Keratinocyte (primary cell): ENCODE measurements at regions not wholly inside any gene's neighbourhood (a gene's known extent, or its start where the extent isn't known, plus 50 kb on each side); places are given as distances from the start of the nearest gene placed in this dataset.

Source experiments
- DNase-seq: peaks from one replicate; pipeline ENCODE4 v3.0.0-alpha.2; 2011; ENCODE audit warnings: low read depth, missing footprints, low spot score
- FAIRE-seq: peaks from 2 replicates; lab custom pipeline; 2011; peaks lifted over from hg19 to GRCh38; lab: Jason Lieb, UNC
- H2AFZ ChIP-seq: 2 replicates; pipeline ENCODE4 v1.6.0; 2012; ENCODE audit warnings: low read length, control low read depth, inconsistent platforms; ENCODE audit not compliant: control insufficient read depth
- H3K27ac ChIP-seq: 2 replicates; pipeline ENCODE4 v1.5.1; 2011; ENCODE audit warnings: low read length; ENCODE audit not compliant: control insufficient read depth, insufficient read depth
- H3K27me3 ChIP-seq: 3 replicates; pipeline ENCODE4 v1.6.0; 2011; ENCODE audit warnings: low read length; ENCODE audit not compliant: control insufficient read depth, insufficient read depth; ENCODE audit errors: extremely low read depth
- H3K36me3 ChIP-seq, 2 experiments: 2 replicates in 1 of 2; 3 replicates in 1 of 2; pipeline ENCODE4 v1.5.1; 2011; ENCODE audit warnings: low read length in 2 of 2, mild to moderate bottlenecking in 1 of 2; ENCODE audit not compliant: control insufficient read depth in 2 of 2, insufficient read depth in 2 of 2; ENCODE audit errors: extremely low read depth in 1 of 2
- H3K4me1 ChIP-seq: 3 replicates; pipeline ENCODE4 v1.5.1; 2011; ENCODE audit warnings: low read length; ENCODE audit not compliant: control insufficient read depth, insufficient read depth; ENCODE audit errors: extremely low read depth
- H3K4me2 ChIP-seq: 3 replicates; pipeline ENCODE4 v1.6.0; 2011; ENCODE audit warnings: low read depth, low read length; ENCODE audit not compliant: control insufficient read depth, insufficient read depth; ENCODE audit errors: extremely low read depth
- H3K4me3 ChIP-seq, 3 experiments: fragments of 200-600 bp in 1 of 3; sonication (generic) in 1 of 3; 2 replicates in 2 of 3; 3 replicates in 1 of 3; pipeline ENCODE4 v1.5.1; 2011 to 2016; ENCODE audit warnings: low read length in 3 of 3, mild to moderate bottlenecking in 3 of 3, control low read depth in 2 of 3, inconsistent platforms in 1 of 3, low read depth in 1 of 3, mixed read lengths in 1 of 3, mixed run types in 1 of 3, moderate library complexity in 1 of 3; ENCODE audit not compliant: control insufficient read depth in 2 of 3, insufficient read depth in 2 of 3; ENCODE audit errors: extremely low read depth in 1 of 3
- H3K79me2 ChIP-seq: 2 replicates; pipeline ENCODE4 v1.6.0; 2012; ENCODE audit warnings: low read length; ENCODE audit not compliant: control insufficient read depth, insufficient read depth
- H3K9ac ChIP-seq: 3 replicates; pipeline ENCODE4 v1.6.0; 2011; ENCODE audit warnings: low read length; ENCODE audit not compliant: control insufficient read depth, insufficient read depth; ENCODE audit errors: extremely low read depth
- H3K9me1 ChIP-seq: 3 replicates; pipeline ENCODE4 v1.6.0; 2011; ENCODE audit warnings: low read length; ENCODE audit not compliant: control insufficient read depth, insufficient read depth; ENCODE audit errors: extremely low read depth
- H3K9me3 ChIP-seq: 2 replicates; pipeline ENCODE4 v1.5.1; 2012; ENCODE audit warnings: low read depth, low read length; ENCODE audit not compliant: control insufficient read depth
- H4K20me1 ChIP-seq: 3 replicates; pipeline ENCODE4 v1.6.0; 2011; ENCODE audit warnings: low read length; ENCODE audit not compliant: control insufficient read depth, insufficient read depth; ENCODE audit errors: extremely low read depth
- EZH2 ChIP-seq: IDR thresholded peaks from one replicate; pipeline ENCODE4 v1.6.1; 2012; ENCODE audit warnings: inconsistent platforms, mild to moderate bottlenecking, low read length, moderate library complexity
- dilution Hi-C: fragments of 300-500 bp; cut with MboI; formaldehyde crosslinking; loops from one replicate; pipeline ENCODE4 v1.7.0; 2020; ENCODE audit warnings: low sequenced_read_pairs; ENCODE audit not compliant: extremely low pct_ligation_motif_present
- TF ChIP-seq, protein P1 (sequence below), 3 experiments: IDR thresholded peaks in 1 of 3; conservative IDR thresholded peaks in 1 of 3; optimal IDR thresholded peaks in 1 of 3; 2 replicates in 2 of 3; 3 replicates in 1 of 3; pipeline versions ENCODE3 to v1.5.1; 2011; ENCODE audit warnings: low read length in 3 of 3, mild to moderate bottlenecking in 3 of 3, moderate library complexity in 2 of 3, control low read depth in 1 of 3, inconsistent platforms in 1 of 3; ENCODE audit not compliant: insufficient read depth in 2 of 3; ENCODE audit errors: extremely low read depth in 1 of 3

DNA sequence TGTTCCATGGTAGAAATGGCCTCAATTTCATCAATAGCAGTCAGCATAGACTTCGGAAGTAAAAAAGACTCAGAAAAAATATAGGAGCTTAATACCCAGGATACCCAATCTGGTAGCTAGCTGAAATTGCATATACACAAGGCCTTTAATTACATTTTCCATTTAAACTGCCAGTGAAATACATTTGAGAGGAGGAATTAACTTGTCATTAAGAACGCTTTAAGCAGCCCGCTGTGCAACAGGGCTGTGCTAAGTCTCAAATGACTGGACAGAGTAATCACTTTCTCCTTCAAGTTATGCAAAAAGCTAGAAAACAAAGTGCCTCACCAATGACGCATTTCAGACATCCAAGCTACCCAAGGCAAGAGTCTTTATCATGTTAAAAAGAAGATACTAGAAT is 558.8 kb downstream of the MBD2 start:
- H3K27me3 ChIP-seq, result no peaks in the 10 kb centered on the region
- no peak overlapping the region for H3K9ac ChIP-seq
- H3K4me2 ChIP-seq, result no peak overlapping the region
- no peaks in the 10 kb centered on the region for H4K20me1 ChIP-seq
- H3K9me3 ChIP-seq, result peaks cover 2% of the 10 kb centered on the region
- dilution Hi-C loops, result no loop called here
- H3K27ac ChIP-seq, result no peak overlapping the region
- H3K79me2 ChIP-seq, result no peaks in the 10 kb centered on the region
- H3K4me1 ChIP-seq, result no peaks in the 10 kb centered on the region
- TF ChIP-seq, protein P1, sequence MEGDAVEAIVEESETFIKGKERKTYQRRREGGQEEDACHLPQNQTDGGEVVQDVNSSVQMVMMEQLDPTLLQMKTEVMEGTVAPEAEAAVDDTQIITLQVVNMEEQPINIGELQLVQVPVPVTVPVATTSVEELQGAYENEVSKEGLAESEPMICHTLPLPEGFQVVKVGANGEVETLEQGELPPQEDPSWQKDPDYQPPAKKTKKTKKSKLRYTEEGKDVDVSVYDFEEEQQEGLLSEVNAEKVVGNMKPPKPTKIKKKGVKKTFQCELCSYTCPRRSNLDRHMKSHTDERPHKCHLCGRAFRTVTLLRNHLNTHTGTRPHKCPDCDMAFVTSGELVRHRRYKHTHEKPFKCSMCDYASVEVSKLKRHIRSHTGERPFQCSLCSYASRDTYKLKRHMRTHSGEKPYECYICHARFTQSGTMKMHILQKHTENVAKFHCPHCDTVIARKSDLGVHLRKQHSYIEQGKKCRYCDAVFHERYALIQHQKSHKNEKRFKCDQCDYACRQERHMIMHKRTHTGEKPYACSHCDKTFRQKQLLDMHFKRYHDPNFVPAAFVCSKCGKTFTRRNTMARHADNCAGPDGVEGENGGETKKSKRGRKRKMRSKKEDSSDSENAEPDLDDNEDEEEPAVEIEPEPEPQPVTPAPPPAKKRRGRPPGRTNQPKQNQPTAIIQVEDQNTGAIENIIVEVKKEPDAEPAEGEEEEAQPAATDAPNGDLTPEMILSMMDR (optimal IDR thresholded peaks at IDR 0.05 in 1 of 3, IDR thresholded peaks at IDR 0.05 in 1 of 3, conservative IDR thresholded peaks at IDR 0.05 in 1 of 3; ENCODE audit: extremely low read depth in 1 of 3, insufficient read depth in 2 of 3, low read length in 3 of 3), result no peak
- no peak for TF ChIP-seq EZH2
- FAIRE-seq, result no peak
- H3K4me3 ChIP-seq, result no peak overlapping the region
- DNase-seq, result no peak
- no peaks in the 10 kb centered on the region for H3K36me3 ChIP-seq
- H3K9me1 ChIP-seq, result no peaks in the 10 kb centered on the region
- no peak overlapping the region for H2AFZ ChIP-seq

DNA sequence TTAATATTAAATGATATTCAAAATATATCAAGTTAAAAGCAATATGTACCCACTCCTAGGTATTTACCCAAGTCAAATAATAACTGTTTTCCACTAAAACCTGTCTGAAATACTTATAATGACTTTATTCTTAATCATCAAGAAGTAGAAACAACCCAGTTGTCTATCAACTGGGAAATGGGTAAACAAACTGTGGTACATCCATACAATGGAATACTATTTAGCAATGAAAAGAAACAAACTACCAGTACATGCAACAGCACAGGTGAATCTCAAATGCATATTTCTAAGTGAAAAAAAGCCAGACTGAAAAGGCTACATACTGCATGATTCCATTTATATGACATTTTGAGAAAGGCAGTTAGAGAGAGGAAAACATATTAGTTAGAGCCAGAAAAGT is 559.9 kb downstream of the MBD2 start:
- TF ChIP-seq, protein P1 (optimal IDR thresholded peaks at IDR 0.05 in 1 of 3, IDR thresholded peaks at IDR 0.05 in 1 of 3, conservative IDR thresholded peaks at IDR 0.05 in 1 of 3; ENCODE audit: extremely low read depth in 1 of 3, insufficient read depth in 2 of 3, low read length in 3 of 3), result no peak
- no peak for TF ChIP-seq EZH2
- H3K4me2 ChIP-seq, result no peak overlapping the region
- H3K9me1 ChIP-seq, result no peaks in the 10 kb centered on the region
- no peaks in the 10 kb centered on the region for H3K79me2 ChIP-seq
- FAIRE-seq (no peak), DNase-seq (no peak)
- dilution Hi-C loops, result no loop called here
- H3K4me3 ChIP-seq, result no peak overlapping the region
- H3K4me1 ChIP-seq, result no peaks in the 10 kb centered on the region
- H3K9ac ChIP-seq, result no peak overlapping the region
- no peaks in the 10 kb centered on the region for H3K36me3 ChIP-seq
- H3K27me3 ChIP-seq, result no peaks in the 10 kb centered on the region
- H4K20me1 ChIP-seq, result no peaks in the 10 kb centered on the region
- no peak overlapping the region for H2AFZ ChIP-seq
- peaks cover 2% of the 10 kb centered on the region for H3K9me3 ChIP-seq
- H3K27ac ChIP-seq, result no peak overlapping the region
